ENCODE measurements at regions not wholly inside any gene's neighbourhood (a gene's known extent, or its start where the extent isn't known, plus 50 kb on each side); places are given as distances from the start of the nearest gene placed in this dataset.

GRCh38 chr2:41647468-41648050, 400.3 kb upstream of the PKDCC start:
- no peak for TF ChIP-seq CTCF (IDR thresholded peaks at IDR 0.05; ENCODE audit: insufficient read depth, missing control alignments)
- DNase-seq (ENCODE audit: insufficient read length, low spot score) = no peak
- no peak for FAIRE-seq

- TF ChIP-seq CTCF (IDR thresholded peaks at IDR 0.05; ENCODE audit: insufficient read depth, missing control alignments) = no peak
- FAIRE-seq = no peak
- DNase-seq (ENCODE audit: insufficient read length, low spot score) = no peak
Measured at GRCh38 chr2:41657226-41657625, 390.6 kb upstream of the PKDCC start.

GRCh38 chr2:41659758-41660157, 388.1 kb upstream of the PKDCC start:
- FAIRE-seq = no peak

GRCh38 chr2:41662461-41662860, 385.4 kb upstream of the PKDCC start:
- DNase-seq (ENCODE audit: insufficient read length, low spot score) (no peak), FAIRE-seq (no peak)
- no peak for TF ChIP-seq CTCF (IDR thresholded peaks at IDR 0.05; ENCODE audit: insufficient read depth, missing control alignments)

More at GRCh38 chr2:41659758-41660157, 388.1 kb upstream of the PKDCC start:
- TF ChIP-seq CTCF (IDR thresholded peaks at IDR 0.05; ENCODE audit: insufficient read depth, missing control alignments) = no peak
- no peak for DNase-seq (ENCODE audit: insufficient read length, low spot score)

GRCh38 chr2:41663056-41663455, 384.8 kb upstream of the PKDCC start:
- TF ChIP-seq CTCF (IDR thresholded peaks at IDR 0.05; ENCODE audit: insufficient read depth, missing control alignments) = no peak
- DNase-seq (ENCODE audit: insufficient read length, low spot score) (no peak), FAIRE-seq (no peak)

GRCh38 chr2:41668529-41668928, 379.3 kb upstream of the PKDCC start:
- DNase-seq (ENCODE audit: insufficient read length, low spot score) (no peak), FAIRE-seq (no peak)
- TF ChIP-seq CTCF (IDR thresholded peaks at IDR 0.05; ENCODE audit: insufficient read depth, missing control alignments) = no peak

- no peak for DNase-seq (ENCODE audit: insufficient read length, low spot score)
- TF ChIP-seq CTCF (IDR thresholded peaks at IDR 0.05; ENCODE audit: insufficient read depth, missing control alignments) = no peak
- no peak for FAIRE-seq
Measured at GRCh38 chr2:41678639-41679038, 369.2 kb upstream of the PKDCC start.

Measured in D721Med (cell line).